K562 (cell line): ENCODE measurements at regions not wholly inside any gene's neighbourhood (a gene's known extent, or its start where the extent isn't known, plus 50 kb on each side); places are given as distances from the start of the nearest gene placed in this dataset.

Experiments used
- HOXB6 ChIP-seq: fragments of 250-450 bp; sonication (Bioruptor Pico); IDR thresholded peaks from 2 replicates; pipeline ENCODE4 v1.5.1; 2022; ENCODE audit warnings: mild to moderate bottlenecking, borderline replicate concordance
- NRF1 ChIP-seq, 2 experiments: fragments of 450-650 bp; IDR thresholded peaks in 1 of 2; conservative IDR thresholded peaks in 1 of 2; 2 replicates each; pipeline ENCODE4 v1.6.1; 2014; ENCODE audit warnings: mild to moderate bottlenecking in 2 of 2
- PHB ChIP-seq: fragments of 250-450 bp; sonication (Bioruptor Pico); IDR thresholded peaks from 2 replicates; pipeline ENCODE4 v1.5.0; 2021
- ZFP30 ChIP-seq: fragments of 250-450 bp; sonication (Bioruptor Pico); IDR thresholded peaks from 2 replicates; pipeline ENCODE4 v1.8.0; 2022; ENCODE audit warnings: moderate library complexity, mild to moderate bottlenecking, inconsistent platforms, borderline replicate concordance
- ZNF589 ChIP-seq: fragments of 200-800 bp; sonication (Bioruptor generic); IDR thresholded peaks from 2 replicates; pipeline ENCODE4 v1.6.1; 2016; ENCODE audit warnings: low read depth, missing genetic modification characterization, missing compliant biosample characterization
- TF ChIP-seq, protein P1 (sequence below), 2 experiments: fragments of 450-650 bp; IDR thresholded peaks; 2 replicates each; pipeline ENCODE4 v1.6.1; 2016; ENCODE audit warnings: mild to moderate bottlenecking in 2 of 2, borderline replicate concordance in 1 of 2, low read depth in 1 of 2, moderate library complexity in 1 of 2
- TF ChIP-seq, protein P2 (sequence below): sonication (generic); formaldehyde crosslinking; IDR thresholded peaks from 2 replicates; pipeline ENCODE4 v1.9.0; 2022; ENCODE audit warnings: mild to moderate bottlenecking, missing genetic modification reagents

DNA sequence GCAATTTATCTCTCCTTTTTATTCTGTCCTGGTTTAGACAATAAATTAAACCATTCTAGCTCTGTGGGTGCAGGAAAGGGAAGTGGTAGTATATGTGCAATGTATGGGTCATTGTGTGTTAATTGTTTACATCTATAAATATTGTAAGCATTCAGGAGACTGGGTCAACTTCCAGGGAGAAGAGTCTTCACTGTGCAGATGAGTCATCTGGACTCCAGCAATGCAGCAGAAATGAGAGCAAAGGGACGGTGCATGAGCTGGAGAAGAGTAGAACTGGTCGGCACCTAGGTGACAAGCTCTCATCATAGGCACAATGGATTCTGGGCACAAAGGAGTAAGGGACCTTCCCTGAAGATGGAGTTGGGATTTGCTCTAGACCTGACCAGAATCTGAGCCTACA, 211.1 kb upstream of the DAAM1 start (continued):
- TF ChIP-seq, protein P1, sequence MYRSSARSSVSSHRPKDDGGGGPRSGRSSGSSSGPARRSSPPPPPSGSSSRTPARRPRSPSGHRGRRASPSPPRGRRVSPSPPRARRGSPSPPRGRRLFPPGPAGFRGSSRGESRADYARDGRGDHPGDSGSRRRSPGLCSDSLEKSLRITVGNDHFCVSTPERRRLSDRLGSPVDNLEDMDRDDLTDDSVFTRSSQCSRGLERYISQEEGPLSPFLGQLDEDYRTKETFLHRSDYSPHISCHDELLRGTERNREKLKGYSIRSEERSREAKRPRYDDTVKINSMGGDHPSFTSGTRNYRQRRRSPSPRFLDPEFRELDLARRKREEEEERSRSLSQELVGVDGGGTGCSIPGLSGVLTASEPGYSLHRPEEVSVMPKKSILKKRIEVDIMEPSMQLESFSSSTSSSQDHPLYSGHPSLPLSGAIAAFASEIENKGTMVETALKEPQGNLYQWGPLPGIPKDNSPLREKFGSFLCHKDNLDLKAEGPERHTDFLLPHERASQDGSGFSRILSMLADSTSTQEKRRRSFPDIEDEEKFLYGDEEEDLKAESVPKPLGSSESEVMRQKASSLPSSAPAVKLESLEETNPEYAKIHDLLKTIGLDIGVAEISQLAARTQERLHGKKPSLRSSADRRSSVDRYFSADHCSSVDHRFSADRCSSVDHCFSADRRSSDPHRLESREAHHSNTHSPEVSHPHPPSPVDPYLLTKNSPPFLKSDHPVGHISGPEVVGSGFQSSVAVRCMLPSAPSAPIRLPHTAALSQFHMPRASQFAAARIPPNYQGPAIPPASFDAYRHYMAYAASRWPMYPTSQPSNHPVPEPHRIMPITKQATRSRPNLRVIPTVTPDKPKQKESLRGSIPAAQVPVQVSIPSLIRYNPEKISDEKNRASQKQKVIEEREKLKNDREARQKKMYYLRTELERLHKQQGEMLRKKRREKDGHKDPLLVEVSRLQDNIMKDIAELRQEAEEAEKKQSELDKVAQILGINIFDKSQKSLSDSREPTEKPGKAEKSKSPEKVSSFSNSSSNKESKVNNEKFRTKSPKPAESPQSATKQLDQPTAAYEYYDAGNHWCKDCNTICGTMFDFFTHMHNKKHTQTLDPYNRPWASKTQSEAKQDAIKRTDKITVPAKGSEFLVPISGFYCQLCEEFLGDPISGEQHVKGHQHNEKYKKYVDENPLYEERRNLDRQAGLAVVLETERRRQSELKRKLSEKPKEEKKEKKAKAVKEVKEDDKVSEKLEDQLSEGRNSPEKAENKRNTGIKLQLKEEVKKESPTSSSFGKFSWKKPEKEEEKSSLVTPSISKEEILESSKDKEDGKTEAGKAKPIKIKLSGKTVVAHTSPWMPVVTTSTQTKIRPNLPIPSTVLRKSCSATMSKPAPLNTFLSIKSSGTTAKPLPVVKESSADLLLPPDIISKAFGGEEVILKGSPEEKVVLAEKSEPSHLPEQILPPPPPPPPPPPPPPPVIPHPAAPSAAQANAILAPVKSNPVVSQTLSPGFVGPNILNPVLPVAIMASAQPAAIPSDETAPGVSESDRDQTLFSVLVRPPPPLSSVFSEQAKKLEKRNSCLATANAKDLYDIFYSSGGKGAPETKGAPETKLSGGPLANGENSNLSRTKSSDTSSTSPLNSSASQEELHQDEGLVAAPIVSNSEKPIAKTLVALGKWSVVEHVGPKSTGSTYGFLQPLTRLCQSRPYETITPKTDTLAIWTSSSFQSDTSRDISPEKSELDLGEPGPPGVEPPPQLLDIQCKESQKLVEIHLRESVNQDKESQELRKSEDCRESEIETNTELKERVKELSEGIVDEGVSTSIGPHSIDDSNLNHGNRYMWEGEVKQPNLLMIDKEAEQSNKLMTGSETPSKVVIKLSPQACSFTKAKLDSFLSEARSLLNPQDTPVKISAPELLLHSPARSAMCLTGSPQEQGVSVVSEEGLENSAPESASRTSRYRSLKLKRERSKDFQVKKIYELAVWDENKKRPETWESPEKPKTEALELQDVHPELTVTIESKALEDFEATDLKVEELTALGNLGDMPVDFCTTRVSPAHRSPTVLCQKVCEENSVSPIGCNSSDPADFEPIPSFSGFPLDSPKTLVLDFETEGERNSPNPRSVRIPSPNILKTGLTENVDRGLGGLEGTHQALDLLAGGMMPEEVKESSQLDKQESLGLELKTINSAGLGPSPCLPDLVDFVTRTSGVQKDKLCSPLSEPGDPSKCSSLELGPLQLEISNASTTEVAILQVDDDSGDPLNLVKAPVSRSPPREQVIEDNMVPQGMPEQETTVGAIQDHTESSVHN (IDR thresholded peaks at IDR 0.05; ENCODE audit: borderline replicate concordance in 1 of 2, low read depth in 1 of 2) = no peak
- TF ChIP-seq ZNF589 (CRISPR knock-in tag) (no peak), PHB (CRISPR knock-in tag) (no peak), NRF1 (conservative IDR thresholded peaks at IDR 0.05 in 1 of 2, IDR thresholded peaks at IDR 0.05 in 1 of 2) (no peak), ZFP30 (CRISPR knock-in tag) (no peak), HOXB6 (CRISPR knock-in tag) (no peak)
- TF ChIP-seq, protein P2, sequence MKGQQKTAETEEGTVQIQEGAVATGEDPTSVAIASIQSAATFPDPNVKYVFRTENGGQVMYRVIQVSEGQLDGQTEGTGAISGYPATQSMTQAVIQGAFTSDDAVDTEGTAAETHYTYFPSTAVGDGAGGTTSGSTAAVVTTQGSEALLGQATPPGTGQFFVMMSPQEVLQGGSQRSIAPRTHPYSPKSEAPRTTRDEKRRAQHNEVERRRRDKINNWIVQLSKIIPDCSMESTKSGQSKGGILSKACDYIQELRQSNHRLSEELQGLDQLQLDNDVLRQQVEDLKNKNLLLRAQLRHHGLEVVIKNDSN (CRISPR knock-in tag) = no peak
